ENCODE measurements at regions not wholly inside any gene's neighbourhood (a gene's known extent, or its start where the extent isn't known, plus 50 kb on each side); places are given as distances from the start of the nearest gene placed in this dataset.

GRCh38 chr6:104539173-104539572, 320.5 kb downstream of the HACE1 start:
- TF ChIP-seq ZFX (IDR thresholded peaks at IDR 0.05; ENCODE audit: borderline replicate concordance) (no peak), CTCF (IDR thresholded peaks at IDR 0.05) (no peak)

All from 22Rv1 (cell line).